GM21515 (cell line): ENCODE measurements at regions not wholly inside any gene's neighbourhood (a gene's known extent, or its start where the extent isn't known, plus 50 kb on each side); places are given as distances from the start of the nearest gene placed in this dataset.
"Not testable (repeated sequence)": the region's sequence is repeated elsewhere in the genome, so short reads cannot be mapped to it uniquely, and the experiment has no call there.

Source experiments
- ATAC-seq: cut with Tn5 transposase; IDR thresholded peaks from one replicate; pipeline ENCODE4 v1.9.1; 2021; ENCODE audit not compliant: unreplicated experiment

- ATAC-seq: no peak
Measured at GRCh38 chr4:137957806-137958205, 284.3 kb downstream of the SLC7A11 start.

- no peak for ATAC-seq
Measured at GRCh38 chr4:137956256-137956655, 285.9 kb downstream of the SLC7A11 start.

GRCh38 chr4:137955595-137955994 is 286.6 kb downstream of the SLC7A11 start:
- no peak for ATAC-seq

- ATAC-seq: no peak
Measured at GRCh38 chr4:137952116-137952515, 290.0 kb downstream of the SLC7A11 start.

GRCh38 chr4:137950286-137950685 is 291.9 kb downstream of the SLC7A11 start:
- ATAC-seq: no peak

GRCh38 chr4:137949746-137950145 is 292.4 kb downstream of the SLC7A11 start:
- ATAC-seq: no peak

GRCh38 chr4:137946453-137947174 is 295.5 kb downstream of the SLC7A11 start:
- ATAC-seq: no peak

GRCh38 chr4:137942815-137943214 is 299.3 kb downstream of the SLC7A11 start:
- ATAC-seq: not testable (repeated sequence)

GRCh38 chr4:137942015-137942515 is 300.1 kb downstream of the SLC7A11 start:
- not testable (repeated sequence) for ATAC-seq

GRCh38 chr4:137934911-137935310 is 307.2 kb downstream of the SLC7A11 start:
- no peak for ATAC-seq

- ATAC-seq: no peak
Measured at GRCh38 chr4:137934046-137934445, 308.1 kb downstream of the SLC7A11 start.

- ATAC-seq: no peak
Measured at GRCh38 chr4:137927972-137928371, 314.2 kb downstream of the SLC7A11 start.

- ATAC-seq: no peak
Measured at GRCh38 chr4:137923494-137923893, 318.7 kb downstream of the SLC7A11 start.

- ATAC-seq: no peak
Measured at GRCh38 chr4:137922721-137923120, 319.4 kb downstream of the SLC7A11 start.

- ATAC-seq: no peak
Measured at GRCh38 chr4:137909529-137910309, 332.4 kb downstream of the SLC7A11 start.

- ATAC-seq: no peak
Measured at GRCh38 chr4:137905930-137906329, 336.2 kb downstream of the SLC7A11 start.

GRCh38 chr4:137901114-137901513 is 341.0 kb downstream of the SLC7A11 start:
- no peak for ATAC-seq

GRCh38 chr4:137896221-137896737 is 345.9 kb downstream of the SLC7A11 start:
- ATAC-seq: no peak

- not testable (repeated sequence) for ATAC-seq
Measured at GRCh38 chr4:137895515-137895914, 346.6 kb downstream of the SLC7A11 start.

- ATAC-seq: no peak
Measured at GRCh38 chr4:137892134-137892533, 350.0 kb downstream of the SLC7A11 start.

GRCh38 chr4:137890812-137891211 is 351.3 kb downstream of the SLC7A11 start:
- no peak for ATAC-seq

- no peak for ATAC-seq
Measured at GRCh38 chr4:137881641-137882040, 349.3 kb upstream of the PCDH18 start.
